DMS53 (cell line): ENCODE measurements at regions not wholly inside any gene's neighbourhood (a gene's known extent, or its start where the extent isn't known, plus 50 kb on each side); places are given as distances from the start of the nearest gene placed in this dataset.

ENCODE experiments used
- DNase-seq: peaks from one replicate; lab custom pipeline; 2025; lab: John Stamatoyannopoulos, UW

DNA sequence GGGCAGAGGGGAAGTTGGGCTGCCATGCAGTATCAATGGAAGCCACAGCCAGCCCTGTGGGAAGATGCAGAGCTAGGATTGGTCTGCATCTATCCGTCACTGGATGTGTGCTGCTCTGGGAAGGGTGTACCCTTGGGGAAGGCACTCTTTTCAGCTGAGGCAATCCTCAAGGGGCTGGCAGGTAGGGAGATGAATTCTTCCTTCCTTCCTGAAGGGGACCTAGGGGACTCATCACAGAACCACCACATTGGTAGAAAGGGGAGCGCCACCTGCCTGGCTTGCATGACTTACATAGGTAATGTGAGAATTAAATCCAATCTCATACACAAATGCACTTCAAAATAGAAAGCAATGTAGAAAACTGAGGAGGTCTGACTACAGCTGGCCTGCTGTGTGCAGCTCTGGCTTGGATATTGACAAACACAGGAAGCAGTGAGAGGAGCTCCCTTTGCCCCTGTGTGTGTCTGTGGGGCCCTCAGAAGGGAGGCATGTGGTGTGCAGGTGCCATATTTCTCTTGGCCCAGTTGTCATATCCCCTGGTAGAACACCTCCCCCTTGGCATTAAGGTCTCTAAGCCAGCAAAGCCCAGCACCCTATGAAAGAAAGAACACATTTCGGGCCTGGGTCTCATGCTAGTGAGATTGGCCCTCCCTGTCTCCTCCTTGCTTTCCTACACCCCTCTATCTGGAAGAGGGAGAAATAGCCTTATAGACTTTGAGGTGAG lies 260.3 kb upstream of the MOCS1 start:
- DNase-seq = peak; percentile 15

DNA sequence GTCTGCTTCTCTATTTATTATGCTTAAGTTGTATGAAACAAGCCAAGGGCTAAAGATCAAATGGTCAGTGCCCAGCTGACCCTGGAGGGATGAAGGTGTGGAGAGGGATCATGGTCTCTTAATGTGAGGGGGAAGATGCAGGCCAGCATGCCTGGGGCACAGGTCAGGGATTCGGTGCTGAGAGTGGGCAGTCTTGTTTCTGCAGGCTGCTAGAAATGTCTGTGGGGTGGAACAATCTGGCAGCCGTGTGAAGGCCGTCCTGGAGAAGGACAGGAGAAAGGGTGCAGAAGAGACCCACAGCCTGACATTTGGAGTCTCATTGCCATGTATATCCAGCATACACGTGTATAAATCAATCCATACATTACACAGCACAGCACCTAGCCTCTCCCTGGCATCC lies 258.3 kb upstream of the MOCS1 start:
- no peak for DNase-seq

DNA sequence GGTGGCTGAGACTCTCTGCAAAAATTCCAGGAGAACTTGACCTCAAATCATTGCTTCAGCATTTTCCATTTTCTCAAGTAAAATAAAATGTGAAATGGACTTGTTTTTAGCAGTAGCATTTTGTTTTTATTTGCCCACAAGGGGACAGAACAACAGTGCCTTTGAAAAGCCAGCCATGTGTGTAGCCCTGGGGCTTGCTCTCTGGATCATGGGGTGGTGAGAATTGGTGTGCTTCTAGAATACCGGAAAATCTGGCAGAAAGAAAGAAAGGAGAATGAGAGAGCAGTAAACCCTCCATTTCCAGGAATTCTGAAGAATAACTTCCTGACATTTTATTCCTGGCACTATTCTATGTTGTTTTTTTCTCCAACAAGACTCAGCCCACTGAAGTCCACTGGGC lies 254.7 kb upstream of the MOCS1 start:
- no peak for DNase-seq

DNA sequence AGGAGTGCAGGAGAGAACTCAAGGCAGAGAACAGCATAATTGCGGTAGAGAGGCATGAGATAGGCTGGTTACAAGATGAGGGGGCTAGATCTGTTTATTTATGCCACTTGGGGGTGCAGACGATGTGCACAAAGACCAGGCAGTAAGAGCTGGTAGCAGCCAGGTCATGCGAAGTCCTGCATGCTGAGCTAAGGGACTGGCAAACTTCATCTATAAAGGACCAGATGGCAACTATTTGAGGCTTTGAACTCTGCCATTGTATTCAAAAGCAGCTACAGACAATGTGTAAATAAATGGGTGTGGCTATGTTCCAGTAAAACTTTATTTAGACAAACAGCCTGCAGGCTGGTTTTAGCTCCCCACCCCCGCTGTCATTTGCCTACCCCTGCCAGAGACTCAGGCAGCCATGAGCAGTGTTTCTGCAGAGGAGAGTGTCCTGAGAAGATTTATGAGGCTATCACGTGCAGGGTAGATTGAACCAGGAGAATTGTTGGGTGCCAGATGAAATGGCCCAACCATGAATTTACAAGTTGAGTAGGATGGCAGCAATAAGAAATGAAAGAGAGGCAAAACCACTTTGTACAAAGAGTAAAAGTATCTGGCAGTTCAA lies 253.4 kb upstream of the MOCS1 start:
- no peak for DNase-seq

DNA sequence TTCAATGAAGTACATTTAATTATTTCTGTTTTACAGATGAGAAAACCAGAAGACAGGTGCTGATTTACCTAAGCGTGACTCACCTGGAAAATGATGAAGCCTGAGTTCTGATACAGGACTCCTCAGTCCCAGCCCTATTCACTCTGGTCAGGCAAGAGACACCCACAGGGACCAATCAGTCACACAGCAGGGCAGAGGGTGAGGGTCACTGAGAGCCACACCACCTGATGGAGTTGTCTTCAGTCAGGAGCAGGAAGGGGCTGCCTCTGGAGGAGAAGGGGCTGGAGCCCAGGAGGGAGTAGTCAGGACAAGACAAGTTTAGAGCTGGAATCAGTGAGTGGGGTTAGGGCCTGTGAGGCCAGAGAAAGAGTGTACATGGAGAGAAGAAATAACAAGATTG lies 251.2 kb upstream of the MOCS1 start:
- DNase-seq = no peak

DNA sequence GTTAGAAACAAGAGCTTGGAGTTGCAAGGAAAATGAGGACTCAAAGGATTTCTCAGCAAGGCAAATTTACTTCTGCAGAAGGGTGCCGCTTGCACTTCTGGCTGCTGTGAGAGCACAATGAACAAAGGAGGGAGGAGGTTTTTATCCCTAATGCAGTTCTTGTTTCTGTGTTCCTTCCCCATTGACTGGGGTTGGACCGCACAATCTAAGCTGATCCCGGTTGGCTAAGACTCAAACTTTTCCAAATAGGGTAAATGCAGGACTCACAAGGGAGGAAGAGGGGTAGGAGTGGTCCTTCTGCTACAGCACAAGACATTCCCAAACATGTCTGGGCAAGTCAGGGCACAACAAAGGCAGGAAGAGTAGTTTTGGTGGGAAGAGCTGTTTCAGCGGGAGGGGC lies 249.6 kb upstream of the MOCS1 start:
- no peak for DNase-seq

DNA sequence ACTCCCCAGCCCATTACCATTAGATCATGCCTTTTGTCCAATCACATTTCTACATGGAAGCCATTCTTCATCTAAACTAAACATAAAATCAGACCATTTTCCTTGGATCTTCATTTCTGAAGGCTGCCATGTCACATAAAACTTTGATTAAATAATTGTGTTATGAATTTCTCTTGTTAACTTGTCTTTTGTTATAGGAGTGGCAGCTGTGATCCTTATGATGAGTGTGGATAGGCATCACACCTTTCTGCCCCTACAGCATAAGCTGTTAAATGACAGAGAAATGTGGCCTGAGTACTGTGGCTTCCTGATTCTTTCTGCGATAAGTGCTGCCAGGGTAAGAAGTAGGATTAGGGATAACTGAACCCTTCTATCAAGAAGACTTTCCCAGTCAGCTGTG lies 247.1 kb upstream of the MOCS1 start:
- DNase-seq = no peak

DNA sequence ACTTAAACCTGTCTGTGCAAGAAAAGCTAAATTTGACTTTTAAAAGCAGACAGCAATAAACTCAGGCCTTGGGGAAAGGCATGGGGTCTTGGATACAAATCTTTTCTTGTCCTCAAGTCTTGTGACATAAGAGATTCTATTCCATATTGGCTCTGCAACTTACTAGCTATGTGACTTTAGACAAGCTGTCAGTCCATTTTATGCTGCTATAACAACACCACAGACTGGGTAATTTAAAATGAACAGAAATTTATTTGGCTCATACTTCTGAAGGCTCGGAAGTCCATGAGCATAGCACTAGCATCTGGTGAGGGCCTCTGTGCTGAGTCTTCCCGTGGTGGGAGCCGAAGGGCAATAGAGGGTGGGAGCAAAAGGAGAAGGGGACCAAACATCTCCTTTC lies 246.0 kb upstream of the MOCS1 start:
- no peak for DNase-seq

DNA sequence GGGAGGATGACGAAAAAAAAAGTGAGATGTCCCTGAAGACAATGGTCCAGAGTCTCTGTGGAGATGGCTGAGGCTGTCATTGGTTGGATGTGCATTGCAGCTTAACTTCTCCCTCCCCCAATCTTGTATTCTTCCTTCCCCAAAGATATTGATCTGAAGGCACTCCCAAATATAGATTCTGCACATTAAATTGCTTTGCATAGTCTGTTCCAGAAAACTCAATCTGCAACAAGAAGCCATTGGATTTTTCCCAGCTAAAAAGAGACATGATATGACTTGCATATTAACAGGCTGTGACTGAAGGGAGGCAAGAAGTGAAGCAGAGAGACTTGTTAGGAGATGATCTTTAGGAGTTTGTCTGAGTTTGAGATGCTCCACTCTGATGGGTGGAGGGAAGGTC lies 245.2 kb upstream of the MOCS1 start:
- DNase-seq = no peak

DNA sequence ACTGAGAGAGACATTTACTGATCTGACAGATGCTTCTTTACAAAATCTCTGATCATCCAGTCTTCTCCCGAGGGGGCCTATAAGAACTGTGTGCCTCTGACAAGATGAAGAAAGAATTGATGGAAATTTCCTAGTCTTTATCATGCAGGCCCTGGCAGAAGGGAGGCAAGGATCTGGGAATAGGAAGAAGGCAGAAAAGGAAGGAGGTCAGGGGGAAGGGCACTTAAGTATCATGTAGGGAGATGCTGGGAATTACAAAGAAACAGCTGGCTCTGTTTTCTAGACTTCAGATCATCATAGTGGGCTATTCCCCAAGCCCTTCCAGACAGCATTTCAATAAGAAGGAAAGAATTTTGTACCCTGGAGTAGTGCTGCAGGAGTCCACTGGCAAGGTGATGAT lies 243.3 kb upstream of the MOCS1 start:
- no peak for DNase-seq

DNA sequence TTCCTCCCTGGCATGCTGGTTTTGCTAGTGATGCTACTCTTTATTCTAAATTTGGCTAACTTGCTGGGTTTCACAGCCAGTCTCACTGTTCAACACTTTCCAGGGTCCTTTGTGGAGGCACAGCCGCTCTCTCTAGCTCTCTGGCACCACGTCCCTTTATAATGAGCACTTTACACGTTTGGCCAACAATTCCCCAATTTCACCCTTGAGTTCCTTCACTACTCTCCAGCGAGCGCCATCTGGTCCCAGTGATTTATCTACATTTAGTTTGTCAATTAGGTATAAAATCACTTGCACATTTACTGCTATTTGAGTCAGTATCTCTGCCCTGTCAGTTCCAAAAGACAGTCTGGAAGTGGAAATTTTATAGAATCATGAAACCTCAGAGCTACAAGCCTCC lies 241.9 kb upstream of the MOCS1 start:
- no peak for DNase-seq

DNA sequence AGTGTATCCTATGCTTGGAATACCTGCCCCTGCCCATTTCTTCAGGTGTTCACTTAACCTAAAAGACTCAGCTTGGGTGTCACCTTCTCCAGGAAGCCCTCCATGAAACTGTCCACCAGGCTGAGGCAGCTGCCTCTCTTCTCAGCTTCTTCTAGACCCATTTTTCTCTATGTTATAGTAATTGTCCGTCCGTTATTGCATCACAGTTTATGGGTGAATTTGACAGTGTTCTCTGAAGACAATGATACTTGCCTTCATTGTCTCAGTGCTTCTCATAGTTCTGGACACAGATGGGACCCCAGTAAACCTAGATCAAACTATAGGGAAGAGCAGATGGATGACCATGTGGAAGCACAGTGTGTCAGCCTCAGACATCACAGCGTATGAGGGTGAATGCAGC lies 238.0 kb upstream of the MOCS1 start:
- DNase-seq = no peak

DNA sequence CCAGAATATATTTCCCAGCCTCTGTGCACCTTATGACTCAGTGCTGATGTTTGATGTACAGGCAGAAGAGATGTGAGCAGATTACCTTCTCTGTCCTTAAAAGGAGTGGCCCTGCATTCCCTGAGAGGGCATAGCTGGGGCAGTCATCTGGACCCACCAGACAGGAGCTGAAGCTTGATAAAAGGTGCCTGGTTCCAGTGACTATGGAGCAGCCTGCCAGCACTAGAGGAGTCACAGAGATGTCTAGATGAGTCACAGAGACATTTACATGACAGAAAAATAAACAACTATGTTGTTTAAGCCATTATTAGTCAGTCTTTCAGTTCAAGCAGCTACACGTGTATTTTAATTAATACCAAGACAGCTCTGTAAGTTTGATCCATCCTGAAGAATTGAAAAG lies 237.1 kb upstream of the MOCS1 start:
- DNase-seq = peak; percentile 23

DNA sequence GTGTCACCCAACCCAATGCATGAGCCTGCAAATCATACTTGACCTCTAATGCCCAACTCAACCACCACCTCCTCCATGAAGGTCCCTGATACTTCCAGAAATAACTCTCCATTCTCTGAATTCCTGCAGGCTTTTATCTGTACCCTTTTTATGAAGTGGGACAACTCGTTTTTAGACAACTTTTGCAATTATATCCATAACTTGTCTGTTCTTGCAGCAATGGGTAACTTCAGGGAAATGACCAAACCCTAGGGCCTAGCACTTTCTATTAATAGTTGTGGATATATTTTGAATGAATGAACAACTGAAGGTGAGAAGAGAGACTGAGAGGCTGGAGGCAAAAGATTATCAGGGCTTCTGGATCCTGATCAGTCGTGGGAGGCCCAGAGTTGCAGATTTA lies 236.6 kb upstream of the MOCS1 start:
- DNase-seq = no peak

DNA sequence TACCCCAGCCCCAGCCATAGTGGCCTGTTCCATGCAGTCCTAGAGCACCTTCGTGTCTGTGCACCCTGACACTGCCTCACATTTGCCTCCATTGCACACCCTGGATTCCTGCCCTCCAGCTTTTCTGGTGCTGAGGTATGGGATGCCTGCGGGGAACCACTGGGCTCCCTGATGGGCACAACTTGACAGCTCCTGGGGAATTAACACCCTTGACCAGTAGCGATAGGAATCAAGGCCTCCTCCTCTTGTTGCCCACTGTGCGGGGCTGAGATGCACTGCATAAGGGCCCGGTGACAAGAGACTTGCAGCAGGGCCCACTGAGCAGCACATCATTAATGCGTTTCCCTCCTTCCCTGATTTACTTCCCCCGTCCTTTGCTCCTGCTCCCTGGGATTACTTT lies 235.6 kb upstream of the MOCS1 start:
- no peak for DNase-seq

DNA sequence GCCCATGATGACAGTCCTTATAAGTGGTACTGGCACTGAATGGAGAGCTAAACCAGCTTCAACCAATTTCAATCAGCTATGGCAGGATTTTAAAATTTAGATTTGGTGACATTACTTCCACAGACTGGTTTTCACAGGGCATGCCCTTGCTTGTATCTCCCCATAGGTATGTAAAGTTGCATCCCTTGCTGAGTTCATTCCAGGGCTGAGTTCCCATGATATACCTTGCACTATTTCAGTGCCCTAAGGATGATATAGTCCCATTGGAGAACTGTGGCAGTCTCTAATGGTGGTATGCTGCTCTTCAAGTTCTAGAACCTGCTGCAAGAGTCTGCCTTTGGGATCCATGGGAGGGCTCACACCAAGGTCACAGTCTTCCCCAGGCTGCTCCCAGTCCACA lies 232.7 kb upstream of the MOCS1 start:
- no peak for DNase-seq

DNA sequence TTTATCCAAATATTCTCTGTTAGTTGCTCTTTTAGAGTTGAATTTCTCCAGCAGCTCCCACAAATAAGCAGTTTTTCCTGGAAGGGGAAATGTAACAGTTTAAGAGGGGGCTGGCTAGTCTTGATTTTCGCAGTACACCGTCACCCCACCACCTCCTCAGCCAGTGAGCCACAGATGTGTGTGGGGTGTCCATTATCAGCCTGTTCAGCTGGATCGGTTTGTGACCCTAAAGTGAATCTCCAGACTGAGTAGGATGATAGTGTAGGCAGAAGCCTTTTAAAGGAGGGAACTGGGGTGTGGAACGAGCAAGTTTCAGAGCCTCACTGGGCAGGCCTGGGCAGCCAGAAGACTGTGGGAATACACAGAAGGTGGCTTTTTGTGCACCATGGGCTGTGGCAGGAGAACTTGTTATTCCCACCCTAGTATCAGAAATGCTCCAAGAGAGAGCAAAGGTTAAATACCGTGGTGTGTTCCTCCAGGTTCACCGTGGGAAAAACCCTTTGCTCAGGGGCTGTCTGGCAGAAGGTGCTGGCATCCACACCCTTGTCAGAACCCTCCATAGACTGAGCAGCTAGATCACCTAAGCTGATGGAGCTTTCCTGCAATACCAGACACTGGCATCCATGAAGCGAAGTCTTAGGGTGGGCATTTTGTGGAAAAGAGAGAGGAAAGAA lies 230.9 kb upstream of the MOCS1 start:
- no peak for DNase-seq

DNA sequence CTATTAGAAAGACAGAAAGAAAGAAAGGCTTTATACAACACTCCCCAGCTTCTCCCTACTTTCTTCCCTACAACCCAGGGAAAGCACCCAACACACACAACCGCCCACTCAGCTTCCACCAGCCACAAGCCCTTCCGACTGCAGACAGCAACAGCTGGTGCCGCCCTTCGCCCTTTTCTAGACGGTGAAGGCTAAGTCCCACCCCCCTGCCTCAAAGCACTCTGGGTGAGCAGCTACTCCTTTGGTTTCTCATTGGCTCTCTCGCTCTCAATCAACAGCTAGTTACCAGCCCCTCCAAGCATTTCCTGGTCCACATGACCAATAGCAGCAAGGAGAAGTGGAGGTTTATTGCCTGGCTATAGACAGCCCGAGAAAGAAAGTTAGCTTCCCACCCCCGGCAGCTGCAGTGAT lies 230.1 kb upstream of the MOCS1 start:
- DNase-seq = no peak

DNA sequence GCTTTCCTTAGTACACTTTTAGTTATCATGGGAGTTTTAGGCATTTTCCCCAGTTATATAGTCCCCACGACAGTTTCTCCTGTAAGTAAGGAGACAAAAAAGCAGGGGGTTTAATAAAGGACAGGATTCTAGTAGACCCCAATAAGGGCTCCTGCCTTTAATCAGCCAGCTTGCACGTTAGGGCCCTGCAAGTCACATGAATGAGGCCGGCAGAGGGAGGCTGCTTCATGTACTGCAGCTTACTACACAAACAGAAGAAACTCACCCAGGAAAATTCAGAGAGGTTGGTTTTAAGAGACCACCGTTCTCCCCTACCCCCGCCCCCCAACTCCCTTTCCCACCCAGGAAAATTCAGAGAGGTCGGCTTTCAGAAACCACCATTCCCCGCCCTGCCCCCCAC lies 229.7 kb upstream of the MOCS1 start:
- no peak for DNase-seq

DNA sequence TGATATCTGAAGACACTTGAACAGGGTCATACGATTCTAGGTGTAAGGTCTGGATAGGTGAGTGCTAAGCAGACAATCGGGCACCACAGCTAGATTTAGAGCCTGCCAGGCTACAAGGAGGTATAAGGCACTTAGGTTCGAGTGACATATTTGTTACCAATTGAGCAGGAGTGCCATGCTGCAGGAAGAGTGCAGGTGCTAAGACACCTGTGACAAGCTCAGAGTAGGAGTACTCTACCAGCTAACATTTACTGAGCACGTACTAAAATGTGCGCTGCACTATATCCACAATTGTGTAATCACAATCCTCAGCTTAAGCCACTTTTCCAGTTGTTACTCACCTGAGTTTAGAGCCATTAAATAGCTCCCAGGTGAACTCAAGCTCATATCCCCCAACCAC lies 227.8 kb upstream of the MOCS1 start:
- no peak for DNase-seq

DNA sequence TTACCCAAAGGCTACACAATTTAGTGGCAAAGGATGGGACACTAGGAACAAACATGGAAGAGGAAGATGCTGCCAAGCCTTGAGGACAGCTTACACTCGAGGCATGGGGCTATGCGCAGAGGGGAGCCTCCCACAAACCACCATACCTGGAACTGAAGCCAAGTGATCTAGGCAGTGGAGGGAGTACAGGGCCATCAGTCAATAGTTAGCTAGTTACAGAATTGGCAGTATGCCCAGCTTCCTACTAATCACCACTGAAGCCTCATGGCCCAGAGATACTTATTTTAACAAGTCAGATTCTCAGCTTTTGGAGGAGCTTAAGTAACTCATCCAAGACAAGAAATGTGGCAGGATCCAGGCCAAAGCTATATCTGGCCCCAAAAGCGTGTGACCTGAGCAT lies 226.6 kb upstream of the MOCS1 start:
- peak; percentile 36 for DNase-seq

DNA sequence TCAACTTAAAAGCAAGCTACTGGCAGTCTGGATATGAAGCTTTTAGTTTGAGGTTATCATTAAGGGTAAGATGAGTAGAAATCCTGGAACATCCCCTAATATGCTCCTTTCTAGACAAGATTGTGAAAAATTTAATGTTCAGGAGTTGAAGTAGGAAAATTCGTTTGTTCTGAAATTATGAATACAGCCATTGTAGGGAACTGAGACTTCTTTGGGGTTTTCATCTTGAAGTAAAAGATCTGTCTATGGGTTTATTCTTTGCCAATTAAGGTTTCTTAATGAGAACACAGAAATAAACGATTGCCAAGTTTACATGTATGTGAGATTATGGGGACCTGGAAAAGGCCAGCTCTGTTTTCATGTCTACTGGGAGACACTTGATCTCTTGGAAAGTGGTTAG lies 225.6 kb upstream of the MOCS1 start:
- DNase-seq = no peak

DNA sequence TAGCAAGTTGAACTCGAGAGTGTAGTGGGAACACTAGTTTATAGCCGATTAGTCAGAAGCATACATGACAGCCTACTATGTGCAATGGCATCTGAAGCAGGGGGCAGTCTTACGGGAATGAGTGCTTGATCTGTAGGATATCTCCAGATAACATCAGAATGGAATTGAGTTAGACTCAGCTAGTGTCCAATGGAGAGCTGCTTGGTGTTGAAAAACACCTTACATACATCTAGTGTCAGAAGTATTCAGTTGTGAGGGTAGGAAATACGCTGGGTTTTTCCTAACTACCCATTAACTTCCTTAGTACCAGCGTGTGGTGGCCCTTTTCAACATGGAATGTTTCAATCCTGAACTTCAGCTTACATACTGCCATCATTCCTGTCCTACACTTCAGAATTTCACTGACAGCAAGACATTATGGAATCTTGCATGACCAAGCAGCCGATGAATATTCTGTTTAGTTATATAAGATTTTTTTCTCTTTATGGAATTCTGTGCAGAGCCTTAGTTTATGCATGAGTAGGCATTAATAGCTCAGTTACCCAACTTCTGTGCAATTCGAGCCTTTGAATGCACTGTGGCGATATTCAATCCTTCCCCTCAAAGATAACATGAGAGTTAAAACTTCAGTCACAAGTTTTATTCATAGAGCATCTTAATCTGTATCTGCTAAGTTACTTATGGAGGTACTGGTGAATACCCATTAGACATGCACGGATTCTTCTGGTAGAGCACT lies 218.6 kb upstream of the MOCS1 start:
- DNase-seq = no peak
